ENCODE measurements at regions not wholly inside any gene's neighbourhood (a gene's known extent, or its start where the extent isn't known, plus 50 kb on each side); places are given as distances from the start of the nearest gene placed in this dataset.

- H3K4me1 Mint-ChIP-seq, result no peaks in the 10 kb centered on the region
- ATAC-seq (replicated peaks; ENCODE audit: extremely low read depth, poor library complexity, severe bottlenecking) (no peak), DNase-seq (ENCODE audit: low spot score in 2 of 2) (no peak)
- no peaks in the 10 kb centered on the region for H3K36me3 Mint-ChIP-seq (ENCODE audit: insufficient read depth)
- no peak overlapping the region for H3K27ac Mint-ChIP-seq (ENCODE audit: low read depth)
- no peak overlapping the region for H3K4me3 Mint-ChIP-seq
- peaks cover 5% of the 10 kb centered on the region for H3K9me3 Mint-ChIP-seq
- H3K27me3 Mint-ChIP-seq, result no peaks in the 10 kb centered on the region
Measured at GRCh38 chr4:158001756-158002155, 171.1 kb downstream of the GASK1B start.

GRCh38 chr4:157999723-158000122 lies 173.1 kb downstream of the GASK1B start:
- H3K27ac Mint-ChIP-seq (ENCODE audit: low read depth), result no peak overlapping the region
- no peak for DNase-seq (ENCODE audit: low spot score in 2 of 2)
- peaks cover 5% of the 10 kb centered on the region for H3K9me3 Mint-ChIP-seq

GRCh38 chr4:157997296-157997695 lies 175.5 kb downstream of the GASK1B start:
- no peaks in the 10 kb centered on the region for H3K36me3 Mint-ChIP-seq (ENCODE audit: insufficient read depth)
- H3K4me3 Mint-ChIP-seq, result no peak overlapping the region
- no peaks in the 10 kb centered on the region for H3K27me3 Mint-ChIP-seq
- H3K27ac Mint-ChIP-seq (ENCODE audit: low read depth), result no peak overlapping the region
- ATAC-seq (replicated peaks; ENCODE audit: extremely low read depth, poor library complexity, severe bottlenecking), result no peak
- DNase-seq (ENCODE audit: low spot score in 2 of 2), result no peak
- H3K4me1 Mint-ChIP-seq, result no peaks in the 10 kb centered on the region
- peaks cover 5% of the 10 kb centered on the region for H3K9me3 Mint-ChIP-seq

More at GRCh38 chr4:157999723-158000122, 173.1 kb downstream of the GASK1B start:
- no peak for ATAC-seq (replicated peaks; ENCODE audit: extremely low read depth, poor library complexity, severe bottlenecking)
- Mint-ChIP-seq H3K36me3 (ENCODE audit: insufficient read depth) (no peaks in the 10 kb centered on the region), H3K27me3 (no peaks in the 10 kb centered on the region), H3K4me3 (no peak overlapping the region), H3K4me1 (no peaks in the 10 kb centered on the region)

GRCh38 chr4:157996061-157997028 lies 176.5 kb downstream of the GASK1B start:
- Mint-ChIP-seq H3K4me1 (no peaks in the 10 kb centered on the region), H3K9me3 (peaks cover 5% of the 10 kb centered on the region), H3K27me3 (no peaks in the 10 kb centered on the region), H3K36me3 (ENCODE audit: insufficient read depth) (no peaks in the 10 kb centered on the region), H3K4me3 (no peak overlapping the region), H3K27ac (ENCODE audit: low read depth) (no peak overlapping the region)
- no peak for ATAC-seq (replicated peaks; ENCODE audit: extremely low read depth, poor library complexity, severe bottlenecking)
- DNase-seq (ENCODE audit: low spot score in 2 of 2), result no peak

- Mint-ChIP-seq H3K4me3 (no peak overlapping the region), H3K36me3 (ENCODE audit: insufficient read depth) (no peaks in the 10 kb centered on the region), H3K27me3 (no peaks in the 10 kb centered on the region), H3K27ac (ENCODE audit: low read depth) (no peak overlapping the region), H3K4me1 (no peaks in the 10 kb centered on the region), H3K9me3 (peaks cover 5% of the 10 kb centered on the region)
- no peak for ATAC-seq (replicated peaks; ENCODE audit: extremely low read depth, poor library complexity, severe bottlenecking)
- no peak for DNase-seq (ENCODE audit: low spot score in 2 of 2)
Measured at GRCh38 chr4:157994863-157995262, 178.0 kb downstream of the GASK1B start.

GRCh38 chr4:157992948-157993839 lies 179.6 kb downstream of the GASK1B start:
- Mint-ChIP-seq H3K27ac (ENCODE audit: low read depth) (no peak overlapping the region), H3K36me3 (ENCODE audit: insufficient read depth) (no peaks in the 10 kb centered on the region), H3K4me3 (no peak overlapping the region), H3K27me3 (no peaks in the 10 kb centered on the region), H3K4me1 (no peaks in the 10 kb centered on the region), H3K9me3 (peaks cover 5% of the 10 kb centered on the region)
- DNase-seq (ENCODE audit: low spot score in 2 of 2), result no peak
- no peak for ATAC-seq (replicated peaks; ENCODE audit: extremely low read depth, poor library complexity, severe bottlenecking)

- Mint-ChIP-seq H3K9me3 (peaks cover 1% of the 10 kb centered on the region), H3K36me3 (ENCODE audit: insufficient read depth) (no peaks in the 10 kb centered on the region), H3K27ac (ENCODE audit: low read depth) (no peak overlapping the region), H3K27me3 (no peaks in the 10 kb centered on the region), H3K4me1 (no peaks in the 10 kb centered on the region), H3K4me3 (no peak overlapping the region)
- DNase-seq (ENCODE audit: low spot score in 2 of 2), result no peak
- no peak for ATAC-seq (replicated peaks; ENCODE audit: extremely low read depth, poor library complexity, severe bottlenecking)
Measured at GRCh38 chr4:157992038-157992705, 180.7 kb downstream of the GASK1B start.

- H3K4me3 Mint-ChIP-seq, result no peak overlapping the region
- no peaks in the 10 kb centered on the region for H3K4me1 Mint-ChIP-seq
- peaks cover 7% of the 10 kb centered on the region for H3K9me3 Mint-ChIP-seq
- H3K27me3 Mint-ChIP-seq, result no peaks in the 10 kb centered on the region
- no peak overlapping the region for H3K27ac Mint-ChIP-seq (ENCODE audit: low read depth)
- no peaks in the 10 kb centered on the region for H3K36me3 Mint-ChIP-seq (ENCODE audit: insufficient read depth)
- DNase-seq (ENCODE audit: low spot score in 2 of 2) (no peak), ATAC-seq (replicated peaks; ENCODE audit: extremely low read depth, poor library complexity, severe bottlenecking) (no peak)
Measured at GRCh38 chr4:157988641-157989040, 184.2 kb downstream of the GASK1B start.

GRCh38 chr4:157984285-157984911 lies 188.4 kb downstream of the GASK1B start:
- Mint-ChIP-seq H3K4me1 (no peaks in the 10 kb centered on the region), H3K27ac (ENCODE audit: low read depth) (no peak overlapping the region), H3K4me3 (no peak overlapping the region), H3K36me3 (ENCODE audit: insufficient read depth) (peaks cover 2% of the 10 kb centered on the region), H3K27me3 (no peaks in the 10 kb centered on the region), H3K9me3 (peaks cover 11% of the 10 kb centered on the region)
- DNase-seq (ENCODE audit: low spot score in 2 of 2) (no peak), ATAC-seq (replicated peaks; ENCODE audit: extremely low read depth, poor library complexity, severe bottlenecking) (no peak)

GRCh38 chr4:157983300-157983699 lies 189.5 kb downstream of the GASK1B start:
- ATAC-seq (replicated peaks; ENCODE audit: extremely low read depth, poor library complexity, severe bottlenecking) (no peak), DNase-seq (ENCODE audit: low spot score in 2 of 2) (no peak)
- Mint-ChIP-seq H3K9me3 (peaks cover 11% of the 10 kb centered on the region), H3K4me1 (no peaks in the 10 kb centered on the region), H3K27me3 (no peaks in the 10 kb centered on the region), H3K4me3 (no peak overlapping the region), H3K36me3 (ENCODE audit: insufficient read depth) (peaks cover 2% of the 10 kb centered on the region), H3K27ac (ENCODE audit: low read depth) (no peak overlapping the region)

GRCh38 chr4:157980158-157980557 lies 192.7 kb downstream of the GASK1B start:
- Mint-ChIP-seq H3K27me3 (no peaks in the 10 kb centered on the region), H3K4me3 (no peak overlapping the region), H3K27ac (ENCODE audit: low read depth) (no peak overlapping the region), H3K9me3 (peaks cover 10% of the 10 kb centered on the region), H3K36me3 (ENCODE audit: insufficient read depth) (peaks cover 2% of the 10 kb centered on the region), H3K4me1 (no peaks in the 10 kb centered on the region)
- ATAC-seq (replicated peaks; ENCODE audit: extremely low read depth, poor library complexity, severe bottlenecking), result no peak
- DNase-seq (ENCODE audit: low spot score in 2 of 2), result no peak

Data from central memory CD8-positive, alpha-beta T cell (primary cell).